Ishikawa (cell line): ENCODE measurements at regions not wholly inside any gene's neighbourhood (a gene's known extent, or its start where the extent isn't known, plus 50 kb on each side); places are given as distances from the start of the nearest gene placed in this dataset.

Experiments used
- CEBPB ChIP-seq: IDR thresholded peaks from 2 replicates; pipeline ENCODE4 v1.6.1; 2012
- CREB1 ChIP-seq: IDR thresholded peaks from 2 replicates; pipeline ENCODE4 v1.6.1; 2012; ENCODE audit warnings: low read depth
- EGR1 ChIP-seq: IDR thresholded peaks from 2 replicates; pipeline ENCODE4 v1.6.1; 2012
- EP300 ChIP-seq: IDR thresholded peaks from 2 replicates; pipeline ENCODE4 v1.6.1; 2012; ENCODE audit warnings: borderline replicate concordance
- FOXM1 ChIP-seq: IDR thresholded peaks from 2 replicates; pipeline ENCODE4 v1.6.1; 2012; ENCODE audit warnings: low read depth, borderline replicate concordance
- MAX ChIP-seq: IDR thresholded peaks from 2 replicates; pipeline ENCODE4 v1.6.1; 2012
- RAD21 ChIP-seq: IDR thresholded peaks from 2 replicates; pipeline ENCODE4 v1.6.1; 2012; ENCODE audit warnings: low read depth
- REST ChIP-seq: IDR thresholded peaks from 2 replicates; pipeline ENCODE4 v1.6.1; 2012; ENCODE audit warnings: low read depth, mild to moderate bottlenecking
- TAF1 ChIP-seq: IDR thresholded peaks from 2 replicates; pipeline ENCODE4 v1.6.1; 2012; ENCODE audit warnings: low read depth, mild to moderate bottlenecking
- TCF12 ChIP-seq: IDR thresholded peaks from 2 replicates; pipeline ENCODE4 v1.6.1; 2012; ENCODE audit warnings: low read depth
- TEAD4 ChIP-seq: IDR thresholded peaks from 2 replicates; pipeline ENCODE4 v1.6.1; 2012
- YY1 ChIP-seq: IDR thresholded peaks from 2 replicates; pipeline ENCODE4 v1.6.1; 2012; ENCODE audit warnings: low read depth
- ZBTB7A ChIP-seq: IDR thresholded peaks from 2 replicates; pipeline ENCODE4 v1.6.1; 2012; ENCODE audit warnings: low read depth

- TF ChIP-seq YY1 (no peak), FOXM1 (no peak), REST (no peak), TEAD4 (no peak), CEBPB (no peak), EP300 (no peak), TAF1 (no peak), MAX (no peak), EGR1 (no peak), ZBTB7A (no peak), RAD21 (no peak), CREB1 (no peak), TCF12 (no peak)
Observed at GRCh38 chr2:40773291-40773690, 321.4 kb upstream of the SLC8A1 start.
